Endothelial cell of umbilical vein (primary cell): ENCODE measurements at regions not wholly inside any gene's neighbourhood (a gene's known extent, or its start where the extent isn't known, plus 50 kb on each side); places are given as distances from the start of the nearest gene placed in this dataset.

ENCODE experiments used
- JUN ChIP-seq: IDR thresholded peaks from 2 replicates; pipeline ENCODE4 v1.6.1; 2011; ENCODE audit warnings: borderline replicate concordance, low read depth; ENCODE audit not compliant: insufficient read length, insufficient read depth
- TF ChIP-seq, protein P1 (sequence below), 2 donors: IDR thresholded peaks; 1 replicate in 1 of 2; 2 replicates in 1 of 2; pipeline ENCODE4 v1.5.1; 2011; ENCODE audit warnings: low read length in 2 of 2, mild to moderate bottlenecking in 2 of 2, moderate library complexity in 2 of 2, control low read depth in 1 of 2, inconsistent platforms in 1 of 2, low read depth in 1 of 2; ENCODE audit not compliant: insufficient read depth in 1 of 2; ENCODE audit errors: extremely low read depth in 1 of 2
- TF ChIP-seq, protein P2 (sequence below): IDR thresholded peaks from 2 replicates; pipeline ENCODE4 v1.6.1; 2011; ENCODE audit not compliant: insufficient read depth, insufficient read length

DNA sequence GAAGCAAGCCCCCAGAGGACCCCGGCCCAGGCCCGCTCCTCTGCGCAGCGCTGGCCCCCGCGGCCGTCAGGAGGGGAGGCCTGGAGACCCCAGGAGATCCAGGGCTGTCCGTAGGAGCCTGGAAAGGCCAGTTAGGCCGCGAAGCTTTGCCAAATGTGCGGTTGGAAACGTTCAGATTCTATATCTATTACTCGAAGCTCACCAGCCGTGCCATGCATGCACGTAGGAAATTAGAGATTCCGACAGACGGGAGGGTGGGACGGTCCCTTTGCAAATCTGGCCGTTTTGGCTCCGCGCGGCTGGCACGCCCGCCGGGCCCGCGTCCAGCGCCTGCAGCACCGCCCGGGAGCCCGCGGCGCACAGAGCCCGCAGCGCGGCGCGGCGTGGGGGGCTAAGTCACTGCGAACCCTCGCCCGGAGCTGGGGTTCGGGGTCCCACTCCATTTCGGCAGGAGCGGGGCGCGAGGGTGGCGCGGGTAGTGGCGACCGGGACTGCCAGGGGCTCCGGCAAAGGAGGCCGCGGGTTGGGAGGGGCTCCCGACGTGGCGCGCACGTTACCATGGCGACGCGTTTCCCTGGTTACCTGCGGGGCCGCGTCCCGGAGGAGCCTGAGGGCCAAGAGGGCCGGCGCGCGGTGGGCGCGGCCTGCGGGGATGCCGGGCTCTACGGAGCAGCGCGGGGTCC, 488.6 kb upstream of the SMIM21 start:
- TF ChIP-seq, protein P1, sequence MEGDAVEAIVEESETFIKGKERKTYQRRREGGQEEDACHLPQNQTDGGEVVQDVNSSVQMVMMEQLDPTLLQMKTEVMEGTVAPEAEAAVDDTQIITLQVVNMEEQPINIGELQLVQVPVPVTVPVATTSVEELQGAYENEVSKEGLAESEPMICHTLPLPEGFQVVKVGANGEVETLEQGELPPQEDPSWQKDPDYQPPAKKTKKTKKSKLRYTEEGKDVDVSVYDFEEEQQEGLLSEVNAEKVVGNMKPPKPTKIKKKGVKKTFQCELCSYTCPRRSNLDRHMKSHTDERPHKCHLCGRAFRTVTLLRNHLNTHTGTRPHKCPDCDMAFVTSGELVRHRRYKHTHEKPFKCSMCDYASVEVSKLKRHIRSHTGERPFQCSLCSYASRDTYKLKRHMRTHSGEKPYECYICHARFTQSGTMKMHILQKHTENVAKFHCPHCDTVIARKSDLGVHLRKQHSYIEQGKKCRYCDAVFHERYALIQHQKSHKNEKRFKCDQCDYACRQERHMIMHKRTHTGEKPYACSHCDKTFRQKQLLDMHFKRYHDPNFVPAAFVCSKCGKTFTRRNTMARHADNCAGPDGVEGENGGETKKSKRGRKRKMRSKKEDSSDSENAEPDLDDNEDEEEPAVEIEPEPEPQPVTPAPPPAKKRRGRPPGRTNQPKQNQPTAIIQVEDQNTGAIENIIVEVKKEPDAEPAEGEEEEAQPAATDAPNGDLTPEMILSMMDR (IDR thresholded peaks at IDR 0.05; ENCODE audit: extremely low read depth in 1 of 2, insufficient read depth in 1 of 2, low read depth in 1 of 2, low read length in 2 of 2): no peak
- TF ChIP-seq, protein P2, sequence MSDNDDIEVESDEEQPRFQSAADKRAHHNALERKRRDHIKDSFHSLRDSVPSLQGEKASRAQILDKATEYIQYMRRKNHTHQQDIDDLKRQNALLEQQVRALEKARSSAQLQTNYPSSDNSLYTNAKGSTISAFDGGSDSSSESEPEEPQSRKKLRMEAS: no peak
- no peak for TF ChIP-seq JUN
